ENCODE measurements at regions not wholly inside any gene's neighbourhood (a gene's known extent, or its start where the extent isn't known, plus 50 kb on each side); places are given as distances from the start of the nearest gene placed in this dataset.

GRCh38 chr4:13159041-13159620 lies 325.0 kb downstream of the RAB28 start:
- TF ChIP-seq CTCF (IDR thresholded peaks at IDR 0.05; ENCODE audit: low read depth, low read length, missing control alignments): no peak
- no peak overlapping the region for H3K4me3 ChIP-seq (ENCODE audit: low read depth, low read length)
- DNase-seq (ENCODE audit: low read depth): no peak

GRCh38 chr4:13151194-13151593 lies 332.9 kb downstream of the RAB28 start:
- no peak overlapping the region for H3K4me3 ChIP-seq (ENCODE audit: low read depth, low read length)
- TF ChIP-seq CTCF (IDR thresholded peaks at IDR 0.05; ENCODE audit: low read depth, low read length, missing control alignments): no peak
- DNase-seq (ENCODE audit: low read depth): no peak

- TF ChIP-seq CTCF (IDR thresholded peaks at IDR 0.05; ENCODE audit: low read depth, low read length, missing control alignments): no peak
- DNase-seq (ENCODE audit: low read depth): no peak
- no peak overlapping the region for H3K4me3 ChIP-seq (ENCODE audit: low read depth, low read length)
Observed at GRCh38 chr4:13143222-13144070, 340.7 kb downstream of the RAB28 start.

- no peak for TF ChIP-seq CTCF (IDR thresholded peaks at IDR 0.05; ENCODE audit: low read depth, low read length, missing control alignments)
- H3K4me3 ChIP-seq (ENCODE audit: low read depth, low read length): no peak overlapping the region
- DNase-seq (ENCODE audit: low read depth): no peak
Observed at GRCh38 chr4:13142726-13143125, 341.4 kb downstream of the RAB28 start.

- DNase-seq (ENCODE audit: low read depth): no peak
- H3K4me3 ChIP-seq (ENCODE audit: low read depth, low read length): no peak overlapping the region
- no peak for TF ChIP-seq CTCF (IDR thresholded peaks at IDR 0.05; ENCODE audit: low read depth, low read length, missing control alignments)
Observed at GRCh38 chr4:13142191-13142590, 341.9 kb downstream of the RAB28 start.

- DNase-seq (ENCODE audit: low read depth): no peak
- TF ChIP-seq CTCF (IDR thresholded peaks at IDR 0.05; ENCODE audit: low read depth, low read length, missing control alignments): no peak
- no peak overlapping the region for H3K4me3 ChIP-seq (ENCODE audit: low read depth, low read length)
Observed at GRCh38 chr4:13137390-13137789, 346.8 kb downstream of the RAB28 start.

All from GM12864 (cell line).